Fibroblast of the conjunctiva (primary cell): ENCODE measurements at regions not wholly inside any gene's neighbourhood (a gene's known extent, or its start where the extent isn't known, plus 50 kb on each side); places are given as distances from the start of the nearest gene placed in this dataset.

Source experiments
- DNase-seq: peaks from one replicate; pipeline ENCODE4 v3.0.0-alpha.2; 2010; ENCODE audit warnings: low read depth

DNA sequence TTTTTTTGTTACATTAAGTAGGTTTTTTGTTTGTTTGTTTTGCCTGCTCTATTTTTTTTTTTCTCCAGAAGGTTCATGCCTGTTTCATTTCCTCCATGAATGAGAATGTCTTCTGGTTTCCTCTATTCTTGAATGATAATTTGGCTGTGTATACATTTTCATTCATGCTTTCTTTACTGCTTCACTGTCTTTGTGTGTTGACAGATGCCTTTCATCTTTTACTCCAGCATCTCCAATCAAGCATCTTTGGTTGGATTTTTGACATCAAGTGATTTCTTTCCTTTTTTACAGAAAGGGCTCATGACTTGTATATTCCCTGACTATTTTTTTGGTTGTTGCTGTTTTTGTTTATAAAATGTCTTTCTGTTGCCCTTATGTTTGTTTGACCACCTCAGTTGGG lies 156.5 kb downstream of the MDFIC start:
- DNase-seq: no peak

DNA sequence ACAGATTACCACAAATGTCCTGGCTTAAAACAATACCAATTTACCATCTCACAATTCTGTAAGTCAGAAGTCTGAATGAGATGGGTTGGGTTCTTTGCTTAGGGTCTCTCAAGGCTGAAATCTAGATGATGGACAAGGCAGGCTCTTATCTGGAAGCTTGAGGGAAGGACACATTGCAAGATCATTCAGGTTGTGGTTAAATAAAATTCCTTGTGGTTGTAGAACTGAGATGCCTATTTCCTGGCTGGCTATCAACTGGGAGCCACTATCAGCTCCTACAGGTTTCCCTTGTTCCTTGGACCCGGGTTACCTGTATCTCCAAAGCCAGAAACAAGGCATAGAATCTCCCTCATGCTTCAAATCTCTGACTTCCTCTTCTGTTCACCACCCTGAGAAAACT lies 148.4 kb downstream of the MDFIC start:
- DNase-seq: no peak
